ENCODE measurements at regions not wholly inside any gene's neighbourhood (a gene's known extent, or its start where the extent isn't known, plus 50 kb on each side); places are given as distances from the start of the nearest gene placed in this dataset.

- no peak overlapping the region for H3K9ac ChIP-seq (ENCODE audit: extremely low read depth, low read length, poor library complexity, severe bottlenecking)
- H3K9me3 ChIP-seq (ENCODE audit: control insufficient read depth, low read length), result no peaks in the 10 kb centered on the region
- H3K4me3 Mint-ChIP-seq, result no peak overlapping the region
- TF ChIP-seq CTCF (conservative IDR thresholded peaks at IDR 0.05), result no peak
- no peaks in the 10 kb centered on the region for H3K36me3 Mint-ChIP-seq (ENCODE audit: low read depth)
- no peaks in the 10 kb centered on the region for H3K4me1 ChIP-seq (ENCODE audit: control insufficient read depth, insufficient read depth, low read length)
- H3K27ac ChIP-seq (ENCODE audit: low read depth, low read length), result no peak overlapping the region
- H3K4me3 ChIP-seq (ENCODE audit: low read length), result no peak overlapping the region
- no peaks in the 10 kb centered on the region for H3K4me1 Mint-ChIP-seq
- no peaks in the 10 kb centered on the region for H3K9me3 Mint-ChIP-seq
- peaks cover 1% of the 10 kb centered on the region for H3K27me3 Mint-ChIP-seq (ENCODE audit: insufficient read depth)
- DNase-seq, result no peak
- no peaks in the 10 kb centered on the region for H3K36me3 ChIP-seq (ENCODE audit: control insufficient read depth, insufficient read depth, low read length)
- 86 to 100% methylated on average over 5 of the region's 5 CpGs for WGBS, 2 experiments (ENCODE audit: insufficient coverage in 1 of 2, insufficient read length in 1 of 2)
- no peaks in the 10 kb centered on the region for H3K27me3 ChIP-seq (ENCODE audit: control insufficient read depth, insufficient read depth, low read length, poor library complexity, severe bottlenecking)
- H3K27ac Mint-ChIP-seq, result no peak overlapping the region
Observed at GRCh38 chr2:2636813-2637212, 305.7 kb upstream of the MYT1L start.

GRCh38 chr2:2635025-2635528 is 304.0 kb upstream of the MYT1L start:
- Histone ChIP-seq H3K36me3 (ENCODE audit: control insufficient read depth, insufficient read depth, low read length) (no peaks in the 10 kb centered on the region), H3K9ac (ENCODE audit: extremely low read depth, low read length, poor library complexity, severe bottlenecking) (no peak overlapping the region), H3K27me3 (ENCODE audit: control insufficient read depth, insufficient read depth, low read length, poor library complexity, severe bottlenecking) (no peaks in the 10 kb centered on the region), H3K4me1 (ENCODE audit: control insufficient read depth, insufficient read depth, low read length) (no peaks in the 10 kb centered on the region), H3K4me3 (ENCODE audit: low read length) (no peak overlapping the region), H3K27ac (ENCODE audit: low read depth, low read length) (no peak overlapping the region), H3K9me3 (ENCODE audit: control insufficient read depth, low read length) (no peaks in the 10 kb centered on the region)
- Mint-ChIP-seq H3K27ac (no peak overlapping the region), H3K4me3 (no peak overlapping the region), H3K27me3 (ENCODE audit: insufficient read depth) (peaks cover 1% of the 10 kb centered on the region), H3K9me3 (no peaks in the 10 kb centered on the region), H3K4me1 (no peaks in the 10 kb centered on the region), H3K36me3 (ENCODE audit: low read depth) (no peaks in the 10 kb centered on the region)
- 92 to 95% methylated on average over 2 to 6 of the region's 6 CpGs for WGBS, 2 experiments (ENCODE audit: insufficient coverage in 1 of 2, insufficient read length in 1 of 2)
- no peak for TF ChIP-seq CTCF (conservative IDR thresholded peaks at IDR 0.05)
- DNase-seq, result peak; percentile 17

- no peak overlapping the region for H3K4me3 ChIP-seq (ENCODE audit: low read length)
- H3K9me3 ChIP-seq (ENCODE audit: control insufficient read depth, low read length), result no peaks in the 10 kb centered on the region
- no peak overlapping the region for H3K27ac Mint-ChIP-seq
- 91 to 93% methylated on average over 3 to 8 of the region's 8 CpGs for WGBS, 2 experiments (ENCODE audit: insufficient coverage in 1 of 2, insufficient read length in 1 of 2)
- H3K9ac ChIP-seq (ENCODE audit: extremely low read depth, low read length, poor library complexity, severe bottlenecking), result no peak overlapping the region
- H3K4me1 ChIP-seq (ENCODE audit: control insufficient read depth, insufficient read depth, low read length), result no peaks in the 10 kb centered on the region
- TF ChIP-seq CTCF (conservative IDR thresholded peaks at IDR 0.05), result no peak
- H3K36me3 Mint-ChIP-seq (ENCODE audit: low read depth), result no peaks in the 10 kb centered on the region
- no peaks in the 10 kb centered on the region for H3K27me3 Mint-ChIP-seq (ENCODE audit: insufficient read depth)
- H3K36me3 ChIP-seq (ENCODE audit: control insufficient read depth, insufficient read depth, low read length), result no peaks in the 10 kb centered on the region
- no peaks in the 10 kb centered on the region for H3K9me3 Mint-ChIP-seq
- H3K27ac ChIP-seq (ENCODE audit: low read depth, low read length), result no peak overlapping the region
- no peaks in the 10 kb centered on the region for H3K4me1 Mint-ChIP-seq
- no peak overlapping the region for H3K4me3 Mint-ChIP-seq
- H3K27me3 ChIP-seq (ENCODE audit: control insufficient read depth, insufficient read depth, low read length, poor library complexity, severe bottlenecking), result no peaks in the 10 kb centered on the region
- peak; percentile 24 for DNase-seq
Observed at GRCh38 chr2:2633017-2633416, 301.9 kb upstream of the MYT1L start.
